Nephron (organoid): ENCODE measurements at regions not wholly inside any gene's neighbourhood (a gene's known extent, or its start where the extent isn't known, plus 50 kb on each side); places are given as distances from the start of the nearest gene placed in this dataset.
"Not testable (repeated sequence)": the region's sequence is repeated elsewhere in the genome, so short reads cannot be mapped to it uniquely, and the experiment has no call there.

Experiments
- H3K27ac Mint-ChIP-seq, 3 experiments: 2 replicates each; pipeline ENCODE4 v1.8.0; 2020; ENCODE audit warnings: mixed read lengths in 3 of 3, mild to moderate bottlenecking in 2 of 3, moderate library complexity in 1 of 3
- H3K27me3 Mint-ChIP-seq: 2 replicates; pipeline ENCODE4 v1.8.0; 2021; ENCODE audit warnings: low read depth, mild to moderate bottlenecking, moderate library complexity, mixed read lengths
- H3K36me3 Mint-ChIP-seq: 2 replicates; pipeline ENCODE4 v1.8.0; 2020; ENCODE audit warnings: low read depth, mixed read lengths
- H3K4me1 Mint-ChIP-seq: 2 replicates; pipeline ENCODE4 v1.8.0; 2020; ENCODE audit warnings: mixed read lengths
- H3K4me3 Mint-ChIP-seq, 3 experiments: 2 replicates each; pipeline ENCODE4 v1.8.0; 2020; ENCODE audit warnings: mild to moderate bottlenecking in 3 of 3, mixed read lengths in 3 of 3, moderate library complexity in 2 of 3
- H3K9me3 Mint-ChIP-seq: 2 replicates; pipeline ENCODE4 v1.8.0; 2020; ENCODE audit warnings: mixed read lengths
- TF ChIP-seq, protein P1 (sequence below), 3 experiments: fragments of 200-600 bp; sonication (generic); IDR thresholded peaks; one replicate each; pipeline ENCODE4 v1.5.0; 2021; ENCODE audit warnings: antibody characterized with exemption in 3 of 3; ENCODE audit not compliant: unreplicated experiment in 3 of 3

DNA sequence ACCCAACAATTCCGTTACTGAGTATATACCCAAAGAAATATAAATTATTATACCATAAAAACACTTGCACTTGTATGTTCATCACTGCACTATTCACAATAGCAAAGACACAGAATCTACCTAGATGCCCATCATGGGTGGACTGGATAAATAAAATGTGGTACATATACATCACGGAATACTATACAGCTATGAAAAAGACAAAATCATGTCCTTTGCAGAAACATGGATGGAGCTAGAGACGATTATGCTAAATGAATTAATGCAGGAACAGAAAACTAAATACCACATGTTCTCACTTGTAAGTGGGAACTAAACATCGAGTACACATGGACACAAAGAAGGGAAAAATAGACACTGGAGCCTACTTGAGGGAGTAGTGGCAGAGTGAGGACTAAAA lies 185.3 kb downstream of the PYDC2 start:
- TF ChIP-seq, protein P1, sequence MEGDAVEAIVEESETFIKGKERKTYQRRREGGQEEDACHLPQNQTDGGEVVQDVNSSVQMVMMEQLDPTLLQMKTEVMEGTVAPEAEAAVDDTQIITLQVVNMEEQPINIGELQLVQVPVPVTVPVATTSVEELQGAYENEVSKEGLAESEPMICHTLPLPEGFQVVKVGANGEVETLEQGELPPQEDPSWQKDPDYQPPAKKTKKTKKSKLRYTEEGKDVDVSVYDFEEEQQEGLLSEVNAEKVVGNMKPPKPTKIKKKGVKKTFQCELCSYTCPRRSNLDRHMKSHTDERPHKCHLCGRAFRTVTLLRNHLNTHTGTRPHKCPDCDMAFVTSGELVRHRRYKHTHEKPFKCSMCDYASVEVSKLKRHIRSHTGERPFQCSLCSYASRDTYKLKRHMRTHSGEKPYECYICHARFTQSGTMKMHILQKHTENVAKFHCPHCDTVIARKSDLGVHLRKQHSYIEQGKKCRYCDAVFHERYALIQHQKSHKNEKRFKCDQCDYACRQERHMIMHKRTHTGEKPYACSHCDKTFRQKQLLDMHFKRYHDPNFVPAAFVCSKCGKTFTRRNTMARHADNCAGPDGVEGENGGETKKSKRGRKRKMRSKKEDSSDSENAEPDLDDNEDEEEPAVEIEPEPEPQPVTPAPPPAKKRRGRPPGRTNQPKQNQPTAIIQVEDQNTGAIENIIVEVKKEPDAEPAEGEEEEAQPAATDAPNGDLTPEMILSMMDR (IDR thresholded peaks at IDR 0.05; ENCODE audit: unreplicated experiment in 3 of 3), result no peak
- H3K9me3 Mint-ChIP-seq, result peaks cover 16% of the 10 kb centered on the region
- no peaks in the 10 kb centered on the region for H3K36me3 Mint-ChIP-seq

DNA sequence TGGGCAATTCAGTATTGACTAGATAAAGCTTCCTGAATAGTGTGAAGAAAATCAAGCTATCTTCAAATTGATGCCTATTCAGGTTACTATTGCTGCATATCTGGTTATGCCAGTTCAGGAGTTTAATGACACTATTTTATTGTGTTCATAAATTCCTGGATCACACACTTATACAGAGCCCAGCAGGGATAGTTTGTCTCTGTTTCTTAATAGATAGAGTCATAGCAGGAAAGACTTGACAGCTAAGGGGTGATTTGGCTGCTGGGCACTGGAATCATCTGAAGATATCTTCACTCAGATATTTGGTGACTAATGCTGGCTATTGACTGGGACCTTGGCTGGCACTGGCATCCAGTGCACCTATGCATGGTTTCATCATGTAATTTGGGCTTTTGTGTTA lies 187.8 kb downstream of the PYDC2 start:
- TF ChIP-seq, protein P1 (IDR thresholded peaks at IDR 0.05; ENCODE audit: unreplicated experiment in 3 of 3), result no peak
- no peaks in the 10 kb centered on the region for H3K27me3 Mint-ChIP-seq
- H3K9me3 Mint-ChIP-seq, result peaks cover 25% of the 10 kb centered on the region
- H3K36me3 Mint-ChIP-seq, result no peaks in the 10 kb centered on the region
- no peak overlapping the region for H3K4me3 Mint-ChIP-seq
- H3K4me1 Mint-ChIP-seq, result no peaks in the 10 kb centered on the region
- no peak overlapping the region for H3K27ac Mint-ChIP-seq

More for the DNA sequence above, 185.3 kb downstream of the PYDC2 start:
- Mint-ChIP-seq H3K27me3 (no peaks in the 10 kb centered on the region), H3K27ac (no peak overlapping the region), H3K4me3 (no peak overlapping the region), H3K4me1 (no peaks in the 10 kb centered on the region)

DNA sequence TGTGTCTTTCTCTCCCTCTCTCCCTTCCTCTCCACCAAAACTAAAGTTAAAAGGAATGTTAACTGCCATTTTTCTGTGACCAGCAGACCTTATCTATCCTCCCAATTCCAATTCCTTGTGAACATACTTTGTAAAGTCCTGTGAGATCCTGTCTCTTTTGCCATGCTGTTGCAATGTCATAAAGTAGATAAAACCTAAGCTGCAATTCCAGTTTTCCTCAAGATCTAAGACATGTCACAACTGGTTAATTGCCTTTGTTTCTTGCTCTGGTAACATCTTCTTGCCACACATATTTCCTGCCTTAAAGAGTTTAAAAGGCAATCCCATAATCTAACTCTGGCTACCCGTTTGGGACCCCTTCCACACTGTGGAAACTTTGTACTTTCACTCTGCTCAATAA lies 188.7 kb downstream of the PYDC2 start:
- H3K27me3 Mint-ChIP-seq, result no peaks in the 10 kb centered on the region
- H3K9me3 Mint-ChIP-seq, result peaks cover 20% of the 10 kb centered on the region
- TF ChIP-seq, protein P1 (IDR thresholded peaks at IDR 0.05; ENCODE audit: unreplicated experiment in 3 of 3), result no peak
- no peaks in the 10 kb centered on the region for H3K36me3 Mint-ChIP-seq
- H3K4me3 Mint-ChIP-seq, result no peak overlapping the region
- no peaks in the 10 kb centered on the region for H3K4me1 Mint-ChIP-seq
- H3K27ac Mint-ChIP-seq, result no peak overlapping the region

DNA sequence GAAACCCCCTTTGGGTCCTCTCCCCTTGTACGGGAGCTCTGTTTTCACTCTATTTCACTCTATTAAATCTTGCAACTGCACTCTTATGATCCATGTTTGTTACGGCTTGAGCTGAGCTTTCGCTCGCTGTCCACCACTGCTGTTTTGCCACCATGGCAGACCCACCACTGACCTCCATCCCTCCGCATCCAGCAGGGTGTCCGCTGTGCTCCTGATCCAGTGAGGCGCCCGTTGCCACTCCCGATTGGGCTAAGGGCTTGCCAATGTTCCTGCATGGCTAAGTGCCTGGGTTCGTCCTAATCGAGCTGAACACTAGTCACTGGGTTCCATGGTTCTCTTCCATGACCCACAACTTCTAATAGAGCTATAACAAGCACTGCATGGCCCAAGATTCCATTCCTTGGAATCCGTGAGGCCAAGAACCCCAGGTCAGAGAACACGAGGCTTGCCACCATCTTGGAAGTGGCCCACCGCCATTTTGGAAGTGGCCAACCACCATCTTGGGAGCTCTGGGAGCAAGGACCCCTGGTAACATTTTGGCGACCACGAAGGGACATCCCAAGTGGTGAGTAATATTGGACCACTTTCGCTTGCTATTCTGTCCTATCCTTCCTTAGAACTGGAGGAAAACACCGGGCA lies 197.9 kb downstream of the PYDC2 start:
- not testable (repeated sequence) for H3K4me1 Mint-ChIP-seq, H3K4me3 Mint-ChIP-seq, H3K36me3 Mint-ChIP-seq, H3K27me3 Mint-ChIP-seq, H3K9me3 Mint-ChIP-seq, H3K27ac Mint-ChIP-seq

DNA sequence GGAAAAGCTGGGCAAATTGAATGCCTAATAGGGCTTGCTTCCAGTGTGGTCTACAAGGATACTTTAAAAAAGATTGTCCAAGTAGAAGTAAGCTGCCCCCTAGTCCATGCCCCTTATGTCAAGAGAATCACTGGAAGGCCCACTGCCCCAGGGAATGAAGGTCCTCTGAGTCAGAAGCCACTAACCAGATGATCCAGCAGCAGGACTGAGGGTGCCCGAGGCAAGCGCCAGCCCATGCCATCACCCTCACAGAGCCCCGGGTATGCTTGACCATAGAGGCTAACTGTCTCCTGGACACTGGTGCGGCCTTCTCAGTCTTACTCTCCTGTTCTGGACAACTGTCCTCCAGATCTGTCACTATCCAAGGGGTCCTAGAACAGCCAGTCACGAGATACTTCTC lies 201.2 kb downstream of the PYDC2 start:
- H3K9me3 Mint-ChIP-seq, H3K27ac Mint-ChIP-seq, H3K4me1 Mint-ChIP-seq, H3K4me3 Mint-ChIP-seq, H3K36me3 Mint-ChIP-seq, H3K27me3 Mint-ChIP-seq: not testable (repeated sequence)

DNA sequence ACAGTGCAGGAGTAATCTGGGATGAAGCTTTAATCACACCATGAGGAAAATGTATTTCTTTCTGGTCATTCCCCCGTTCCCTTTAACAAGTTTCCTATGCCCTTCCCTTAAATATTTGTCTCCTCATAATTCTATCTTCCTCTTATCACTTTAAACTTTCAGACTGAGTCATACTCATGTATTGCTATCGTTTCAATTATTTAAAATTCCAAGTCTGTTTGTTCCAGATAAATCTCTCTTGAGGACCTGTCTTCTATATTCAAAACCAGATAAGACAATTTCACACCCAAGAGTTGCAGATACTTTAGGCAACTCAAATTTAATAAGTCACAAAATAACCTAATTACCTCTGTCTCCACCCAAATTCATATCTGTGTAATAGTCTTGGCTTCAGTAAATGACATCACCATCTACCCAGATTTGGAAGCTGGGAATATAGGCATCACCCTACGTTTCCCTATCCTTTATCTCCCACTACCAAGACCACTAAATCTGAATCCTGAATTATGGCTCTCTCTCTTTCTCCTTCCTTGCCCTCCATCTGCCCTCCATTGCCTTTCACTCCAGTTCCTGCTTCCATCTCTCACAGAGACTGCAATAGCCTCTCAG lies 220.1 kb downstream of the PYDC2 start:
- Mint-ChIP-seq H3K4me1 (no peaks in the 10 kb centered on the region), H3K27me3 (no peaks in the 10 kb centered on the region), H3K36me3 (no peaks in the 10 kb centered on the region), H3K27ac (no peak overlapping the region), H3K9me3 (no peaks in the 10 kb centered on the region), H3K4me3 (no peak overlapping the region)
- TF ChIP-seq, protein P1 (IDR thresholded peaks at IDR 0.05; ENCODE audit: unreplicated experiment in 3 of 3), result no peak

DNA sequence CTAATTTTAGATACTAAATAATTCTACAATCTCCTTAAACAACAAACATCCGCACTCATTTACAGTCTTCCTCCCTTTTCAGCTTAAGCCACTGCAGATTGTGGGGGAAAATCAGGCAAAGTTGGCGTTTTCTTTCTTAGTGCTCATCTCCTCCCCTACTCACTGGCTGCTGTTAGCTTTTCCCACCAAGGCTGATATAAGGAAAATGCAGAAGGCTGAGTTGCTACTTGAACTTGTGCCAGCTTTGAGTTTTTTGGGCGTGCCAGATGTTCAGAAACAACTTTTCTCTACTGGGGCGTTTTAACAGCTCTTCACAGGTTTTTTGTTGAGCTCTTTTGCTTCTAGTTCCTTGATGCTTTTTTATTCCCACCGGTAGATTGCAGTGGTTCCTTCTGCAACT lies 222.0 kb downstream of the PYDC2 start:
- Mint-ChIP-seq H3K36me3 (no peaks in the 10 kb centered on the region), H3K27ac (no peak overlapping the region), H3K9me3 (no peaks in the 10 kb centered on the region), H3K27me3 (no peaks in the 10 kb centered on the region), H3K4me3 (no peak overlapping the region), H3K4me1 (no peaks in the 10 kb centered on the region)
- TF ChIP-seq, protein P1 (IDR thresholded peaks at IDR 0.05; ENCODE audit: unreplicated experiment in 3 of 3), result no peak
